ENCODE measurements at regions not wholly inside any gene's neighbourhood (a gene's known extent, or its start where the extent isn't known, plus 50 kb on each side); places are given as distances from the start of the nearest gene placed in this dataset.
"Not testable (repeated sequence)": the region's sequence is repeated elsewhere in the genome, so short reads cannot be mapped to it uniquely, and the experiment has no call there.

- intact Hi-C loops (cut with DNase I), result loop anchor here (2.0 kb wide), 1 partner anchor 55 kb away; no protein-coding TSS in a partner anchor
- no peak for ATAC-seq
Measured at GRCh38 chr2:166831930-166832329, 56.4 kb upstream of the XIRP2 start.

GRCh38 chr2:166825914-166826313 lies 62.4 kb upstream of the XIRP2 start:
- ATAC-seq, result no peak
- no peak for DNase-seq (ENCODE audit: low spot score)
- intact Hi-C loops (cut with DNase I), result no loop called here

More at GRCh38 chr2:166831930-166832329, 56.4 kb upstream of the XIRP2 start:
- no peak for DNase-seq (ENCODE audit: low spot score)

- intact Hi-C loops (cut with DNase I), result no loop called here
- ATAC-seq (no peak), DNase-seq (ENCODE audit: low spot score) (no peak)
Measured at GRCh38 chr2:166814335-166814734, 73.9 kb upstream of the XIRP2 start.

- intact Hi-C loops (cut with DNase I), result no loop called here
- DNase-seq (ENCODE audit: low spot score), result no peak
- no peak for ATAC-seq
Measured at GRCh38 chr2:166812166-166812891, 76.0 kb upstream of the XIRP2 start.

- ATAC-seq, result no peak
- intact Hi-C loops (cut with DNase I), result no loop called here
- DNase-seq (ENCODE audit: low spot score), result no peak
Measured at GRCh38 chr2:166805753-166806152, 82.5 kb upstream of the XIRP2 start.

- no peak for ATAC-seq
- no peak for DNase-seq (ENCODE audit: low spot score)
- intact Hi-C loops (cut with DNase I), result no loop called here
Measured at GRCh38 chr2:166803373-166804000, 84.8 kb upstream of the XIRP2 start.

- ATAC-seq (no peak), DNase-seq (ENCODE audit: low spot score) (no peak)
- intact Hi-C loops (cut with DNase I), result no loop called here
Measured at GRCh38 chr2:166802475-166802874, 85.8 kb upstream of the XIRP2 start.

- intact Hi-C loops (cut with DNase I), result no loop called here
- no peak for ATAC-seq
- no peak for DNase-seq (ENCODE audit: low spot score)
Measured at GRCh38 chr2:166792808-166793207, 95.5 kb upstream of the XIRP2 start.

GRCh38 chr2:166786707-166787106 lies 101.6 kb upstream of the XIRP2 start:
- intact Hi-C loops (cut with DNase I), result no loop called here
- ATAC-seq, result no peak
- DNase-seq (ENCODE audit: low spot score), result no peak

GRCh38 chr2:166784296-166784946 lies 103.9 kb upstream of the XIRP2 start:
- no peak for DNase-seq (ENCODE audit: low spot score)
- intact Hi-C loops (cut with DNase I), result no loop called here
- no peak for ATAC-seq

GRCh38 chr2:166775176-166775575 lies 113.1 kb upstream of the XIRP2 start:
- intact Hi-C loops (cut with DNase I), result no loop called here

GRCh38 chr2:166773308-166773949 lies 114.9 kb upstream of the XIRP2 start:
- no peak for ATAC-seq
- intact Hi-C loops (cut with DNase I), result no loop called here

More at GRCh38 chr2:166775176-166775575, 113.1 kb upstream of the XIRP2 start:
- ATAC-seq (no peak), DNase-seq (ENCODE audit: low spot score) (no peak)

GRCh38 chr2:166768393-166769123 lies 119.7 kb upstream of the XIRP2 start:
- no peak for ATAC-seq
- intact Hi-C loops (cut with DNase I), result no loop called here
- no peak for DNase-seq (ENCODE audit: low spot score)

More at GRCh38 chr2:166773308-166773949, 114.9 kb upstream of the XIRP2 start:
- DNase-seq (ENCODE audit: low spot score), result no peak

GRCh38 chr2:166766769-166767322 lies 121.4 kb upstream of the XIRP2 start:
- ATAC-seq; DNase-seq (ENCODE audit: low spot score); intact Hi-C loops (cut with DNase I): not testable (repeated sequence)

GRCh38 chr2:166766220-166766619 lies 122.1 kb upstream of the XIRP2 start:
- DNase-seq (ENCODE audit: low spot score), result no peak
- intact Hi-C loops (cut with DNase I), result no loop called here
- no peak for ATAC-seq

- ATAC-seq, result no peak
- DNase-seq (ENCODE audit: low spot score), result no peak
- intact Hi-C loops (cut with DNase I), result no loop called here
Measured at GRCh38 chr2:166765141-166765540, 123.1 kb upstream of the XIRP2 start.

GRCh38 chr2:166764702-166765101 lies 123.6 kb upstream of the XIRP2 start:
- intact Hi-C loops (cut with DNase I), result no loop called here
- DNase-seq (ENCODE audit: low spot score) (no peak), ATAC-seq (no peak)

GRCh38 chr2:166764216-166764615 lies 124.1 kb upstream of the XIRP2 start:
- DNase-seq (ENCODE audit: low spot score) (no peak), ATAC-seq (no peak)
- intact Hi-C loops (cut with DNase I), result no loop called here

GRCh38 chr2:166762746-166763145 lies 125.5 kb upstream of the XIRP2 start:
- DNase-seq (ENCODE audit: low spot score), result no peak
- intact Hi-C loops (cut with DNase I), result no loop called here
- ATAC-seq, result no peak

Data from sciatic nerve (tissue), 2 donors.